ENCODE measurements at regions not wholly inside any gene's neighbourhood (a gene's known extent, or its start where the extent isn't known, plus 50 kb on each side); places are given as distances from the start of the nearest gene placed in this dataset.

DNA sequence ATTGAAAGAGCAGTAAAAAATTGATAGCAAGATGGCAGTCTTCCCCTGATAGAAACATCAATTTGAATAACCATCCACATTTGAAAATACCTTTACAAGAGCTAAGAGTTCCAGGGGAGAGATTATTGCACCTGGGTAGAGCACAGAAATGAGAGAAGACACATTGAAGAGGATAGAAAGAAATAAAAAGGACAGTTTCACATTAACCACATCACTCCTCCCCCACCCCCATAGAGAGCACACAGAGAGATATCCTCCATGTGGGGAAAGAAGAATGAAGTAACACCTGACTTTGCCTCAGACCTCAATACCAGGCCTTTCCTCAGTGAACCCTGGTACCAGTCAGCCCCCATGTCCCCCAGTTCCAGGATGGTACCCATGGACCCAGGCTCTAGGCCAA is 486.7 kb downstream of the FAM181B start:
- CTCF ChIA-PET (ENCODE audit: unreplicated experiment) = no interaction called here
- no peak for TF ChIP-seq EZH2phosphoT487 (IDR thresholded peaks at IDR 0.05; ENCODE audit: borderline replicate concordance, low read depth, low read length)
- TF ChIP-seq, protein P1, sequence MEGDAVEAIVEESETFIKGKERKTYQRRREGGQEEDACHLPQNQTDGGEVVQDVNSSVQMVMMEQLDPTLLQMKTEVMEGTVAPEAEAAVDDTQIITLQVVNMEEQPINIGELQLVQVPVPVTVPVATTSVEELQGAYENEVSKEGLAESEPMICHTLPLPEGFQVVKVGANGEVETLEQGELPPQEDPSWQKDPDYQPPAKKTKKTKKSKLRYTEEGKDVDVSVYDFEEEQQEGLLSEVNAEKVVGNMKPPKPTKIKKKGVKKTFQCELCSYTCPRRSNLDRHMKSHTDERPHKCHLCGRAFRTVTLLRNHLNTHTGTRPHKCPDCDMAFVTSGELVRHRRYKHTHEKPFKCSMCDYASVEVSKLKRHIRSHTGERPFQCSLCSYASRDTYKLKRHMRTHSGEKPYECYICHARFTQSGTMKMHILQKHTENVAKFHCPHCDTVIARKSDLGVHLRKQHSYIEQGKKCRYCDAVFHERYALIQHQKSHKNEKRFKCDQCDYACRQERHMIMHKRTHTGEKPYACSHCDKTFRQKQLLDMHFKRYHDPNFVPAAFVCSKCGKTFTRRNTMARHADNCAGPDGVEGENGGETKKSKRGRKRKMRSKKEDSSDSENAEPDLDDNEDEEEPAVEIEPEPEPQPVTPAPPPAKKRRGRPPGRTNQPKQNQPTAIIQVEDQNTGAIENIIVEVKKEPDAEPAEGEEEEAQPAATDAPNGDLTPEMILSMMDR (conservative IDR thresholded peaks at IDR 0.05; ENCODE audit: low read length) = no peak
- DNase-seq (ENCODE audit: low spot score) = no peak
- H3K4me1 ChIP-seq (ENCODE audit: insufficient read depth, low read length, poor library complexity, severe bottlenecking) = no peaks in the 10 kb centered on the region
- no peak overlapping the region for H3K4me3 ChIP-seq (ENCODE audit: low read depth, low read length, poor library complexity, severe bottlenecking)
- no peak overlapping the region for H3K27ac ChIP-seq (ENCODE audit: low read depth, low read length, poor library complexity, severe bottlenecking)
- no peak overlapping the region for H3K4me2 ChIP-seq (ENCODE audit: low read length)
- H2AFZ ChIP-seq (ENCODE audit: low read length) = no peak overlapping the region
- POLR2A ChIA-PET = no interaction called here
- intact Hi-C loops (cut with micrococcal nuclease; ENCODE audit: unreplicated experiment) = no loop called here
- H3K9me3 ChIP-seq (ENCODE audit: low read length) = no peaks in the 10 kb centered on the region
- H3K9me2 ChIP-seq (ENCODE audit: insufficient read depth, low read length) = no peaks in the 10 kb centered on the region
- no peaks in the 10 kb centered on the region for H4K20me1 ChIP-seq (ENCODE audit: insufficient read depth, low read length)
- BruUV-seq (replicated peaks) = no TSS peak
- no peaks in the 10 kb centered on the region for H3K36me3 ChIP-seq (ENCODE audit: insufficient read depth, low read length)
- no peaks in the 10 kb centered on the region for H3K79me2 ChIP-seq (ENCODE audit: insufficient read depth, low read depth, low read length)

DNA sequence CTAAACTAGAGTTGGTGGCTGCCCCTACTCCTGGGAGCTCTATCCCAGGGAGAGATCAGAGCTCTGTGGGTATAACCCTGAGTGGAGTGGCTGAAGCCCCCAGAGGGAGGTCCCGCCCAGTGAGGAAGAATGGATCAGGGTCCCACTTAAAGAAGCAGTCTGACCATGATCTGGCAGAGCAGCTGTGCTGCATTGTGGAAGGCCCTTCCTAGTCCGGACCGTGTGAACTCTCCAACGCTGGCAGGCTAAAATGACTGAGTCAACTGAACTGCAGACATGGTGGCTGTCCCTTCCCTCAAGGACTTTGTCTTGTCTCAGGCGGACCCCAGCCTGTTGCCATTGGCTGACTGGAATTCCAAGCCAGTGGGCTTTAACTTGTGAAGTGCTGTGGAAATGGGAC is 494.2 kb downstream of the FAM181B start:
- H3K4me2 ChIP-seq (ENCODE audit: low read length) = no peak overlapping the region
- no peaks in the 10 kb centered on the region for H3K4me1 ChIP-seq (ENCODE audit: insufficient read depth, low read length, poor library complexity, severe bottlenecking)
- no TSS peak for BruUV-seq (replicated peaks)
- ChIA-PET CTCF (ENCODE audit: unreplicated experiment) (no interaction called here), POLR2A (no interaction called here)
- H3K79me2 ChIP-seq (ENCODE audit: insufficient read depth, low read depth, low read length) = no peaks in the 10 kb centered on the region
- TF ChIP-seq, protein P1 (conservative IDR thresholded peaks at IDR 0.05; ENCODE audit: low read length) = no peak
- no peak for TF ChIP-seq EZH2phosphoT487 (IDR thresholded peaks at IDR 0.05; ENCODE audit: borderline replicate concordance, low read depth, low read length)
- no peaks in the 10 kb centered on the region for H3K36me3 ChIP-seq (ENCODE audit: insufficient read depth, low read length)
- intact Hi-C loops (cut with micrococcal nuclease; ENCODE audit: unreplicated experiment) = loop anchor here (10.0 kb wide), 1 partner anchor 455 kb away; no protein-coding TSS in a partner anchor
- no peak overlapping the region for H3K4me3 ChIP-seq (ENCODE audit: low read depth, low read length, poor library complexity, severe bottlenecking)
- no peaks in the 10 kb centered on the region for H3K9me2 ChIP-seq (ENCODE audit: insufficient read depth, low read length)
- no peak for DNase-seq (ENCODE audit: low spot score)
- H3K27ac ChIP-seq (ENCODE audit: low read depth, low read length, poor library complexity, severe bottlenecking) = no peak overlapping the region
- H4K20me1 ChIP-seq (ENCODE audit: insufficient read depth, low read length) = no peaks in the 10 kb centered on the region
- H2AFZ ChIP-seq (ENCODE audit: low read length) = no peak overlapping the region
- H3K9me3 ChIP-seq (ENCODE audit: low read length) = no peaks in the 10 kb centered on the region

DNA sequence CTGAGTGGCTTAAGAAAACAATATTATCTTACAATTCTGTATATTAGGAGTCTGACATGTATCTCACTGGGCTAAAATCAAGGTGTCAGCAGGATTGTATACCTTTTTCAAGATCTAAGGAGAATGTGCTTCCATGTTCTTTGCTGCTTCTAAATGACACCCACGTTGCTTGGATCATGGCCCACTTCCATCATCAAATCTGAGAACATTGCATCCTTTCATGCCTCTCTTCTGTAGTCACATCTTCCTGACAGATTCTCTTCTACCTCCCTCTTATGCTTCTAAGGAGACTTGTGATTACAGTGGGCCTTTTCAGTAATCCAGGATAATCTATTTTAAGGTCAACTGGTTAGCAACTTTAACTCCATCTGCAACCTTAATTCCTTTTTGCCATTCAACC is 499.4 kb downstream of the FAM181B start:
- Histone ChIP-seq H3K4me3 (ENCODE audit: low read depth, low read length, poor library complexity, severe bottlenecking) (no peak overlapping the region), H3K4me1 (ENCODE audit: insufficient read depth, low read length, poor library complexity, severe bottlenecking) (no peaks in the 10 kb centered on the region), H2AFZ (ENCODE audit: low read length) (no peak overlapping the region), H3K9me2 (ENCODE audit: insufficient read depth, low read length) (no peaks in the 10 kb centered on the region), H3K4me2 (ENCODE audit: low read length) (no peak overlapping the region), H3K27ac (ENCODE audit: low read depth, low read length, poor library complexity, severe bottlenecking) (no peak overlapping the region), H3K9me3 (ENCODE audit: low read length) (no peaks in the 10 kb centered on the region), H3K36me3 (ENCODE audit: insufficient read depth, low read length) (no peaks in the 10 kb centered on the region), H4K20me1 (ENCODE audit: insufficient read depth, low read length) (no peaks in the 10 kb centered on the region), H3K79me2 (ENCODE audit: insufficient read depth, low read depth, low read length) (no peaks in the 10 kb centered on the region)
- POLR2A ChIA-PET = no interaction called here
- no TSS peak for BruUV-seq (replicated peaks)
- CTCF ChIA-PET (ENCODE audit: unreplicated experiment) = no interaction called here
- intact Hi-C loops (cut with micrococcal nuclease; ENCODE audit: unreplicated experiment) = loop anchor here (10.0 kb wide), 1 partner anchor 449 kb away; no protein-coding TSS in a partner anchor
- no peak for DNase-seq (ENCODE audit: low spot score)
- no peak for TF ChIP-seq EZH2phosphoT487 (IDR thresholded peaks at IDR 0.05; ENCODE audit: borderline replicate concordance, low read depth, low read length)
- TF ChIP-seq, protein P1 (conservative IDR thresholded peaks at IDR 0.05; ENCODE audit: low read length) = no peak
